ENCODE measurements at regions not wholly inside any gene's neighbourhood (a gene's known extent, or its start where the extent isn't known, plus 50 kb on each side); places are given as distances from the start of the nearest gene placed in this dataset.
"Not testable (repeated sequence)": the region's sequence is repeated elsewhere in the genome, so short reads cannot be mapped to it uniquely, and the experiment has no call there.

- no peak for DNase-seq (ENCODE audit: low spot score)
Measured at GRCh38 chr4:163077680-163078079, 89.0 kb downstream of the NAF1 start.

- DNase-seq (ENCODE audit: low spot score), result no peak
Measured at GRCh38 chr4:163072222-163072621, 94.5 kb downstream of the NAF1 start.

GRCh38 chr4:163071308-163071707 is 95.4 kb downstream of the NAF1 start:
- DNase-seq (ENCODE audit: low spot score), result no peak

- no peak for DNase-seq (ENCODE audit: low spot score)
Measured at GRCh38 chr4:163070023-163070422, 96.7 kb downstream of the NAF1 start.

- no peak for DNase-seq (ENCODE audit: low spot score)
Measured at GRCh38 chr4:163063891-163064290, 102.8 kb downstream of the NAF1 start.

GRCh38 chr4:163048447-163048846 is 118.2 kb downstream of the NAF1 start:
- DNase-seq (ENCODE audit: low spot score), result peak; percentile 48

GRCh38 chr4:163042306-163042705 is 124.4 kb downstream of the NAF1 start:
- DNase-seq (ENCODE audit: low spot score), result no peak

- no peak for DNase-seq (ENCODE audit: low spot score)
Measured at GRCh38 chr4:163017135-163017534, 149.6 kb downstream of the NAF1 start.

GRCh38 chr4:163012816-163013215 is 153.9 kb downstream of the NAF1 start:
- no peak for DNase-seq (ENCODE audit: low spot score)

GRCh38 chr4:163003979-163004378 is 162.7 kb downstream of the NAF1 start:
- no peak for DNase-seq (ENCODE audit: low spot score)

GRCh38 chr4:162988530-162988929 is 178.2 kb downstream of the NAF1 start:
- no peak for DNase-seq (ENCODE audit: low spot score)

GRCh38 chr4:162985131-162985530 is 181.6 kb downstream of the NAF1 start:
- DNase-seq (ENCODE audit: low spot score), result no peak

- DNase-seq (ENCODE audit: low spot score), result no peak
Measured at GRCh38 chr4:162984621-162985020, 182.1 kb downstream of the NAF1 start.

GRCh38 chr4:162981823-162982222 is 184.9 kb downstream of the NAF1 start:
- no peak for DNase-seq (ENCODE audit: low spot score)

- DNase-seq (ENCODE audit: low spot score), result no peak
Measured at GRCh38 chr4:162978398-162978797, 188.3 kb downstream of the NAF1 start.

- no peak for DNase-seq (ENCODE audit: low spot score)
Measured at GRCh38 chr4:162977788-162978187, 188.9 kb downstream of the NAF1 start.

- DNase-seq (ENCODE audit: low spot score), result no peak
Measured at GRCh38 chr4:162972661-162973330, 193.9 kb downstream of the NAF1 start.

GRCh38 chr4:162969194-162969593 is 197.5 kb downstream of the NAF1 start:
- no peak for DNase-seq (ENCODE audit: low spot score)

GRCh38 chr4:162965978-162966377 is 200.7 kb downstream of the NAF1 start:
- not testable (repeated sequence) for DNase-seq (ENCODE audit: low spot score)

GRCh38 chr4:162959046-162959445 is 207.6 kb downstream of the NAF1 start:
- no peak for DNase-seq (ENCODE audit: low spot score)

GRCh38 chr4:162957521-162958143 is 209.1 kb downstream of the NAF1 start:
- no peak for DNase-seq (ENCODE audit: low spot score)

GRCh38 chr4:162954976-162955375 is 211.7 kb downstream of the NAF1 start:
- no peak for DNase-seq (ENCODE audit: low spot score)

GRCh38 chr4:162952232-162952631 is 214.5 kb downstream of the NAF1 start:
- no peak for DNase-seq (ENCODE audit: low spot score)

GRCh38 chr4:162945713-162946112 is 221.0 kb downstream of the NAF1 start:
- DNase-seq (ENCODE audit: low spot score), result no peak

Data from COLO829 (cell line).